EH (cell line): ENCODE measurements at regions not wholly inside any gene's neighbourhood (a gene's known extent, or its start where the extent isn't known, plus 50 kb on each side); places are given as distances from the start of the nearest gene placed in this dataset.
"Not testable (repeated sequence)": the region's sequence is repeated elsewhere in the genome, so short reads cannot be mapped to it uniquely, and the experiment has no call there.

Experiments
- DNase-seq: peaks from one replicate; pipeline ENCODE4 v3.0.0-alpha.2; 2015; ENCODE audit warnings: low read depth

DNA sequence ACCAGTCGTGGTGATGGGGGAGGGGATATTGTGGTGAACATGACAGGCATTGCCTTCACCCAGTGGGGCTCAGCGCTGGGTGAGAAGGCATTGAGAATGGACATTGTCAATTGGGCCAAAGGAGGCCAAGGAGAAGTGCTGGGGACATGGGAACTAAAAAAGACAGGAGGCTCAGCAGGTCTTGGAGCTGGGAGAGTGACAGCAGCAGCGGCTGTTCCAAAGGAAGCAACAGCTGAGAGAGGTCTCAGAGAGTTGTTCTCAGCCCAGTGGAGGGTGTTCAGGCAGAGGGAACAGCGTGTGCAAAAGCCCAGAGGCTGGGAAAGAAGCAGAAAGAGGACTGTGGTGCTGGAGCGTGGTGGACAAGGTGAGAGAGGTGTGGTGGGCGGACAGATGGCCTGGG is 56.6 kb upstream of the ASNS start:
- not testable (repeated sequence) for DNase-seq

DNA sequence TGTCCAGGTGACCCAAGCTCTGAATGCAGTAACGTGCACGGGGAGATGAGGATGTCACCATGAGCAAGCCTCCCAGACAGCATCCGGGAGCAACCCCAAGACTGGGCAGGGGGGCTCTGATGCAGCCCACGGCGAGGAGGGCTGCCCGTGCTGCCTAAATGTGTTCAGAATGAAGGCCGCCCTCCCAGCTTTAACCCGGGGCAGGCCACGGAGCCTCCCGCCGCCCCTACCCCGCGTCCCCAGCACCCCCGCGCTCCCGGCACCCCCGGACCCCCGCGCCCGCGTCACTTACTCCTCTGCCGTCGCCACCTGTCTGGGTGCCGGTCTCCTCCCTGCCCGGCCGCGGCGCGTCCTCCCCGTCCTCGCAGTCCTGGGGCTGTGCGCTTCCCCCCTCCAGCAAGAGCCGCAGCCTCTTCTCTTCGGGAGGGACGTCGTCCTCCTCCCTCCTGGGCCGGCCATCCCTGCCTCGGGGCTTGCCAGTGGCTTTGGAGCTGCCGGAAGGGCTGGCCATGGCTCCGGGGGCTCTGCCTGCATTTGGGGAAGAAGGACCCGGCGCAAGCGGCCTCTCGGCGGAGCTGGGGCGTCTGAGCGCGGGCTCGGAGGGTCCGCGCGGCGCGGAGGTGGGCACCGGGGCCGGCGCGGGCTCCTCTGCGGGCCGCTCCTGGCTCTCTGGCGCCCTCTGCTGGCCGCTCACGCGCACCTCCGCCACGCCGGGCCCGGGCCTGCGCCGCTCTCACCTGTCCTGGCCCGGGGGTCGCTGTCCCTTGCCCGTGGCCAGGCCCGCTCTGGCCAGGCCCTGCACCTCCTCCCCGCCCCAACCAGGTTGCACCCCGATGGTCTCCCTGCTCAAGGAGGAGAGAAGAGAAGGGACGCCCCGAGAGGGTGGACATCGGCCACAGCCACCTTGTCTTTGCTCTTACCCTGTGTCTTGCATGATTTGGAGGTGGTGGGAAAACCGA is 55.9 kb upstream of the ASNS start:
- peak; percentile 30 for DNase-seq
